ENCODE measurements at regions not wholly inside any gene's neighbourhood (a gene's known extent, or its start where the extent isn't known, plus 50 kb on each side); places are given as distances from the start of the nearest gene placed in this dataset.

DNA sequence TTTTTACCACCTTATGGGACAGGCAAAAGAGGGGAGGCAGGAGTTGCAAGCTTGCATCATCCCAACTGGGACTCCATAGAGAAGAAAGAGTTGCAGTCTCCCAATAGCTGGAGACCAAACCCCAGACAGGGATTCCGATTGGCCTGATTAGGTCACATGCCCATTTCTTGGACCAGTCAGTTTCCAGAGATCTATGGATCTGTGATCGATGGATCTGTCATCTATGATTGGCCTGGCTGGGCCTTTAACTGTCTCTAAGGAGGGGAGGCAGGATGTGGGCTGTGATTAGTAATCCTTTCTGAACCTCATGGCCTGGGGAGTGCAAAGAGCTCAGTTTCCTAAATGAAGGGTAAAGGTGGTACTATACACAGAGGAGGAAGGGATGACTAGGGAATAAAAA, 252.1 kb downstream of the MATN1 start:
- peaks cover 6% of the 10 kb centered on the region for H3K27me3 ChIP-seq (ENCODE audit: control insufficient read depth, low read length)
- no peak overlapping the region for H3K4me3 ChIP-seq (ENCODE audit: low read length)
- H3F3A ChIP-seq (ENCODE audit: control insufficient read depth, insufficient read depth): no peaks in the 10 kb centered on the region
- no peaks in the 10 kb centered on the region for H4K20me1 ChIP-seq (ENCODE audit: control insufficient read depth, insufficient read depth, low read depth, low read length)
- no peaks in the 10 kb centered on the region for H3K9me2 ChIP-seq (replicated peaks; ENCODE audit: control insufficient read depth, low read length)
- H3K4me1 ChIP-seq (ENCODE audit: control insufficient read depth, low read length): no peaks in the 10 kb centered on the region
- no peak overlapping the region for H3K4me2 ChIP-seq (ENCODE audit: low read length)
- H3K79me2 ChIP-seq (ENCODE audit: control insufficient read depth, low read length): no peaks in the 10 kb centered on the region
- TF ChIP-seq EZH2phosphoT487 (IDR thresholded peaks at IDR 0.05; ENCODE audit: borderline replicate concordance, low read length): no peak
- H3K9me3 ChIP-seq (ENCODE audit: control insufficient read depth, insufficient read depth, low read length): no peaks in the 10 kb centered on the region
- H3K27ac ChIP-seq (ENCODE audit: low read depth, low read length): no peak overlapping the region
- no peaks in the 10 kb centered on the region for H3K36me3 ChIP-seq (ENCODE audit: control insufficient read depth, low read length)

DNA sequence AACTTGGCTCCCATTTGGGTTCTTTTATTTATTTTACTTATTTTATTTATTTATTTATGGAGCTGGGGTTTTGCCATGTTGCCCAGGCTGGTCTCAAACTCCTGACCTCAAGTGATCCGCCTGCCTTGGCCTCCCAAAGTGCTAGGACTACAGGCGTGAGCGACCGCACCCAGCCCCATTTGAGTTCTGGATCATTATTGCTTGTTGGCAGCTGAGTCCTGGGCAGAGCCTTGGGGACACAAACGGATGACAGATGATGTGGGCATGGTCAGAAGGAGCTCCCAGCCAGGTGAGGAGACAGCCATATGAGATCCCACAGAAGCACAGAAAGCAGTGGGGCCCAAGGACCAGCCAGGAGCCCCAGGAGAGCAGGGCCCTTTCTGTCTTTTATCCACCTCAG, 254.0 kb downstream of the MATN1 start:
- Histone ChIP-seq H3F3A (ENCODE audit: control insufficient read depth, insufficient read depth) (no peaks in the 10 kb centered on the region), H3K27ac (ENCODE audit: low read depth, low read length) (no peak overlapping the region), H3K36me3 (ENCODE audit: control insufficient read depth, low read length) (no peaks in the 10 kb centered on the region), H3K27me3 (ENCODE audit: control insufficient read depth, low read length) (peaks cover 6% of the 10 kb centered on the region), H3K4me3 (ENCODE audit: low read length) (no peak overlapping the region), H3K9me3 (ENCODE audit: control insufficient read depth, insufficient read depth, low read length) (no peaks in the 10 kb centered on the region), H3K4me2 (ENCODE audit: low read length) (no peak overlapping the region), H3K4me1 (ENCODE audit: control insufficient read depth, low read length) (no peaks in the 10 kb centered on the region), H3K9me2 (replicated peaks; ENCODE audit: control insufficient read depth, low read length) (no peaks in the 10 kb centered on the region), H4K20me1 (ENCODE audit: control insufficient read depth, insufficient read depth, low read depth, low read length) (no peaks in the 10 kb centered on the region), H3K79me2 (ENCODE audit: control insufficient read depth, low read length) (no peaks in the 10 kb centered on the region)
- TF ChIP-seq, protein P1, sequence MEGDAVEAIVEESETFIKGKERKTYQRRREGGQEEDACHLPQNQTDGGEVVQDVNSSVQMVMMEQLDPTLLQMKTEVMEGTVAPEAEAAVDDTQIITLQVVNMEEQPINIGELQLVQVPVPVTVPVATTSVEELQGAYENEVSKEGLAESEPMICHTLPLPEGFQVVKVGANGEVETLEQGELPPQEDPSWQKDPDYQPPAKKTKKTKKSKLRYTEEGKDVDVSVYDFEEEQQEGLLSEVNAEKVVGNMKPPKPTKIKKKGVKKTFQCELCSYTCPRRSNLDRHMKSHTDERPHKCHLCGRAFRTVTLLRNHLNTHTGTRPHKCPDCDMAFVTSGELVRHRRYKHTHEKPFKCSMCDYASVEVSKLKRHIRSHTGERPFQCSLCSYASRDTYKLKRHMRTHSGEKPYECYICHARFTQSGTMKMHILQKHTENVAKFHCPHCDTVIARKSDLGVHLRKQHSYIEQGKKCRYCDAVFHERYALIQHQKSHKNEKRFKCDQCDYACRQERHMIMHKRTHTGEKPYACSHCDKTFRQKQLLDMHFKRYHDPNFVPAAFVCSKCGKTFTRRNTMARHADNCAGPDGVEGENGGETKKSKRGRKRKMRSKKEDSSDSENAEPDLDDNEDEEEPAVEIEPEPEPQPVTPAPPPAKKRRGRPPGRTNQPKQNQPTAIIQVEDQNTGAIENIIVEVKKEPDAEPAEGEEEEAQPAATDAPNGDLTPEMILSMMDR (IDR thresholded peaks at IDR 0.05; ENCODE audit: low read depth, low read length, poor library complexity, severe bottlenecking): no peak
- no peak for TF ChIP-seq EZH2phosphoT487 (IDR thresholded peaks at IDR 0.05; ENCODE audit: borderline replicate concordance, low read length)

DNA sequence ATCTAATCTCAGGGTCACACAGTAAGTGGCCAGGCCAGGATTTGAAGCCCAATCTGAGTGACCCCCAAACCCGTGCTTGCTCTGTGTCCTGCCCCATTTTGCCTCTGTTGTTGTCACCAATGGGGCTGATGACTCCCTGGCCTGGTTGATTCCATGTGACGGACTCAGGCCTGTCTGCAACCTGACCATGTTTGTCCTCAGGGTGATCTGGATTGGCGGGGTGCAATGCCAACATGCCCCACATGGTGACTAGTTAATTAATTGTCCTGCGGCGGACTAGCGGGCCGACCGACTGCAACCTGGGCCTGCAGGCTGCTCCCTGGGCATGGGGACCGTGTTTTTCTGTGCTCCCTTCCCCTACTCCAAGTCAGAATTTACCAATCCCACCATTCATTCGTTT, 256.3 kb downstream of the MATN1 start:
- no peaks in the 10 kb centered on the region for H3K36me3 ChIP-seq (ENCODE audit: control insufficient read depth, low read length)
- no peak overlapping the region for H3K4me3 ChIP-seq (ENCODE audit: low read length)
- no peaks in the 10 kb centered on the region for H4K20me1 ChIP-seq (ENCODE audit: control insufficient read depth, insufficient read depth, low read depth, low read length)
- H3K9me3 ChIP-seq (ENCODE audit: control insufficient read depth, insufficient read depth, low read length): no peaks in the 10 kb centered on the region
- H3K9me2 ChIP-seq (replicated peaks; ENCODE audit: control insufficient read depth, low read length): no peaks in the 10 kb centered on the region
- no peak for TF ChIP-seq EZH2phosphoT487 (IDR thresholded peaks at IDR 0.05; ENCODE audit: borderline replicate concordance, low read length)
- TF ChIP-seq, protein P1 (IDR thresholded peaks at IDR 0.05; ENCODE audit: low read depth, low read length, poor library complexity, severe bottlenecking): no peak
- no peaks in the 10 kb centered on the region for H3K4me1 ChIP-seq (ENCODE audit: control insufficient read depth, low read length)
- no peak overlapping the region for H3K4me2 ChIP-seq (ENCODE audit: low read length)
- H3K27me3 ChIP-seq (ENCODE audit: control insufficient read depth, low read length): no peaks in the 10 kb centered on the region
- H3F3A ChIP-seq (ENCODE audit: control insufficient read depth, insufficient read depth): no peaks in the 10 kb centered on the region
- H3K27ac ChIP-seq (ENCODE audit: low read depth, low read length): no peak overlapping the region
- H3K79me2 ChIP-seq (ENCODE audit: control insufficient read depth, low read length): no peaks in the 10 kb centered on the region

DNA sequence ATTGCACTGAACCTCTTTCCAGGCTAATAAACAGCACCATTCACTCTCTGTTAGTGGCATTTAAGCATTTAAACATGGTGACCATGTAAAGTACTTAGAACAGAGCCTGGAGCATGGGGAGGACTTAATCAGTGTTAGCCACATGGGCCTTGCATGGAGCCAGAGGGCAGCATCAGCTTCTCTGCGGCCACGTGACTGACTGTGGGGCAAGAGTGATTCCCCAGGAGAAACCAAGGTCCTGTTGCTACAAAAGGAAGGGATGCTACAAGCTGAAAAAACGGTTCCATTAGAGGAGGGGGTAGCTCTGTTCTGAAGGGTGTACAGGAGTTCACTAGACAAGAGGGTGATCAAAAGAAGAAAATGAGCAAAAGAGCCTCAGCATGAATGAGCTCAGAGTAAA, 256.8 kb downstream of the MATN1 start:
- no peaks in the 10 kb centered on the region for H3K9me2 ChIP-seq (replicated peaks; ENCODE audit: control insufficient read depth, low read length)
- no peak overlapping the region for H3K4me2 ChIP-seq (ENCODE audit: low read length)
- H3K79me2 ChIP-seq (ENCODE audit: control insufficient read depth, low read length): no peaks in the 10 kb centered on the region
- H4K20me1 ChIP-seq (ENCODE audit: control insufficient read depth, insufficient read depth, low read depth, low read length): no peaks in the 10 kb centered on the region
- no peaks in the 10 kb centered on the region for H3K36me3 ChIP-seq (ENCODE audit: control insufficient read depth, low read length)
- H3K27me3 ChIP-seq (ENCODE audit: control insufficient read depth, low read length): no peaks in the 10 kb centered on the region
- no peak overlapping the region for H3K4me3 ChIP-seq (ENCODE audit: low read length)
- H3K9me3 ChIP-seq (ENCODE audit: control insufficient read depth, insufficient read depth, low read length): no peaks in the 10 kb centered on the region
- H3K4me1 ChIP-seq (ENCODE audit: control insufficient read depth, low read length): no peaks in the 10 kb centered on the region
- H3F3A ChIP-seq (ENCODE audit: control insufficient read depth, insufficient read depth): no peaks in the 10 kb centered on the region
- H3K27ac ChIP-seq (ENCODE audit: low read depth, low read length): no peak overlapping the region
- TF ChIP-seq, protein P1 (IDR thresholded peaks at IDR 0.05; ENCODE audit: low read depth, low read length, poor library complexity, severe bottlenecking): no peak
- no peak for TF ChIP-seq EZH2phosphoT487 (IDR thresholded peaks at IDR 0.05; ENCODE audit: borderline replicate concordance, low read length)
